ENCODE measurements at regions not wholly inside any gene's neighbourhood (a gene's known extent, or its start where the extent isn't known, plus 50 kb on each side); places are given as distances from the start of the nearest gene placed in this dataset.
A peak's percentile ranks its signal among the peaks of the same experiment; 100 is the strongest.

DNA sequence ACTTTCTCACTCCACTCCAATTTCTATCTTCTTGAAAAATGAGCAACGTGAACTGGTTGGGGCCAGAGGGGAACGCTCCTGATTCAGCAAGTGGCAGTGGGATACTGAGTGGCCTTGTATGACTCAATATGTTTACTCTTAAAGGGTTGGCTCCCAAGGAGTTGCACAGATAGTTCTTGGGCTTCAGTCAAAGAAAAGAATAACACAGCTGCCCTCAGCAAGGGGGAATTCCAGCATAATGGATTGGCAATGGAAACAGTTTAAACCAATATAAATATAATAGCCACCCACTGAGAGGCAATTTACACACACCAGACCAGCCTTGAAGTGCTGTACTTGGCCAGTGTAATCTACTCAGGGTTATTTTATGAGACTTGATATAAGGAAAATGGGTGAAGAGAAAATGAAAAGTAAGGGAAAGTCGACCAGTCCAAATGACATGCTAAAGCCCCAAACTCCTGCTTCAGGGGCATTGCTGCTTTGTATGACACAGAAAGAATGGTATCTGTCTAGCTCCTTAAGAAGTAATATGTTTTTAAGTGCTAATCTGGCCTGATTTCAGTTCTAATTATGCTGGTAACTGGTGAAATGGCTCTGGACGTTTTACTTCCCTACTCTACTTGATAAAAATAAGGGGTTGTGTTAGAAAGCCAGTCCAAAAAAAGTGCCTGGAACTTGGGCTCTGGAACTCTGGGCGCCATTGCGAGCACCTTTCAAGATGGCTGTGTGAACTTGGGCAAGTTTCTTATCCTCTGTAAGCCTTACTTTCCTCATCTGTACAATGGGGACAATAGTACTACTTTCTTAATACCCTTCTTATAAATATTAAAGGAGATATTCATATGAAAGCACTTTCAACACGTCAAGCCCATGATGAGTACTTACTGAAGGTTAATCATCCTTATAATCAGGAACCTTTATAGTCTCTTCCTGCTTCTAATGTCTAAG is 712.9 kb upstream of the MAP3K7 start (continued):
- no peak for TF ChIP-seq CREB1 (IDR thresholded peaks at IDR 0.05)
- TF ChIP-seq EZH2 (IDR thresholded peaks at IDR 0.05; ENCODE audit: low read depth, low read length, severe bottlenecking), result no peak
- TF ChIP-seq JUND (IDR thresholded peaks at IDR 0.05; ENCODE audit: low read length), result peak; percentile 75; the same call in 1 of the 2 replicates
- TF ChIP-seq TCF12 (IDR thresholded peaks at IDR 0.05; ENCODE audit: low read depth, low read length), result peak; percentile 100
- TF ChIP-seq E2F6 (IDR thresholded peaks at IDR 0.05), result no peak

All from H1 (cell line).